ENCODE measurements at regions not wholly inside any gene's neighbourhood (a gene's known extent, or its start where the extent isn't known, plus 50 kb on each side); places are given as distances from the start of the nearest gene placed in this dataset.
A peak's percentile ranks its signal among the peaks of the same experiment; 100 is the strongest.

- no peak for DNase-seq
These were observed 1548.6 kb upstream of the TMEM132C start for GRCh38 chr12:126718365-126718764.

- no peak for DNase-seq
These were observed 1546.9 kb upstream of the TMEM132C start for GRCh38 chr12:126719912-126720705.

GRCh38 chr12:126726481-126727217 lies 1540.3 kb upstream of the TMEM132C start:
- no peak for DNase-seq

DNA sequence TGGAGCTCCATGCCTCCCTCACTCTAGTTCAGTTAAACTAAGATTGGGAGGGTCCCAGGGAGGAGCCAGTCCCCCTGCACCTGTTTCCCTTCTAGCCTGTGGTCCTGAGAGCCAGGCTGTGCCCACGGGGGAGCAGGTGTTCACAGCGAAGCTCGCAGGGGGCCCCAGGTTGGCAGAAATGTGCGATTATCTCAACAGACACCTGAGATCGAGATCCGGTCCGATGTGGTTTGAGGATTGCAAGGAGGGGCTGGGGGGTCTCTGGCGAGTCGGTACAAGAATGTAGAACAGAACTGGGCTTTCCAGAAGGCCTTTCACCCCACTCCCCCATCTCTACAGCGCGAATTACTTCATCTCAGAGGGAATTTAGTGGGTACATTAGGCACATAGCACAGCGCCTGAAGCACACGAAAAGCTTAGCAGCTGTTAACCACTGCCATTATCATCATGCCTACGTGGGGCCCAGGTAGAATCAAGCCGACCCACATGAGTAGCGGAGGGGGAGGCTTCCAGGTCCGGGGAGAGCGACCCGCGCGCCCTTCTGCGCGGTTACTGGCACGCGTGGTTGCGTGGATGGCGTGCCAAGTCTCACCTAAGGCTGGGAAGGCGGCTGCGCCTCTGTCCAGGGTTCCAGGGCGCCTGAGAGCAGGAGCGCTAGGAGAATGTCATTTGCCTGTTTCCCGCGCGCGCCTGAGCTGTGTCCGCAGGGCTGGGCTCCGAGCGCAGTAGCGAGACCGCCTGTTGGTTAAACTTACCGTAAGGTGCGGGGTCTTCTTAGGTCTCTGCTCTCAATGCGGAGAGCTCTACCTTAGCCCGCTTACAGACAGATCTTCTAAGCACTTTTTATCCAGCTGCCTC lies 1539.5 kb upstream of the TMEM132C start:
- no peak for DNase-seq

DNA sequence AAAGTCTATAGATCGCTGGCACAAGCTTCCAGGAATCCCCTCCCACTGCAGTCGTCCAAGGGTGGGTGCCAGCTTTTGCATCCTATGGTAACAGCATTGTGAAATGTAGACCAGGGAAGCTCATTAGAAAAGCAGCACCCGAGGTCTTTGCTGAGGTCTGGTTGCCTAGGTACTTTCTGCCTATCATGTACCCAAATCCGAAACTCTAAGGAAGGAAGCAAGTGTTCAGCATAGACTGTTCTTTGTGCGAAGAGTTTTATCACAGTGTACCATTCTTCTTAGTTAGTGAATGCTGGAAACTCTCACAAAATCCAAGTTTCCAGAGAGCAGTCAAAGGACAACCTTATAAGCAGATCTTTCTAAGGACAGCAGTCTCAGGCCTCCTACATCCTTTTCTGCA lies 1532.7 kb upstream of the TMEM132C start:
- DNase-seq = no peak

- DNase-seq = no peak
These were observed 1532.3 kb upstream of the TMEM132C start for GRCh38 chr12:126734710-126735109.

DNA sequence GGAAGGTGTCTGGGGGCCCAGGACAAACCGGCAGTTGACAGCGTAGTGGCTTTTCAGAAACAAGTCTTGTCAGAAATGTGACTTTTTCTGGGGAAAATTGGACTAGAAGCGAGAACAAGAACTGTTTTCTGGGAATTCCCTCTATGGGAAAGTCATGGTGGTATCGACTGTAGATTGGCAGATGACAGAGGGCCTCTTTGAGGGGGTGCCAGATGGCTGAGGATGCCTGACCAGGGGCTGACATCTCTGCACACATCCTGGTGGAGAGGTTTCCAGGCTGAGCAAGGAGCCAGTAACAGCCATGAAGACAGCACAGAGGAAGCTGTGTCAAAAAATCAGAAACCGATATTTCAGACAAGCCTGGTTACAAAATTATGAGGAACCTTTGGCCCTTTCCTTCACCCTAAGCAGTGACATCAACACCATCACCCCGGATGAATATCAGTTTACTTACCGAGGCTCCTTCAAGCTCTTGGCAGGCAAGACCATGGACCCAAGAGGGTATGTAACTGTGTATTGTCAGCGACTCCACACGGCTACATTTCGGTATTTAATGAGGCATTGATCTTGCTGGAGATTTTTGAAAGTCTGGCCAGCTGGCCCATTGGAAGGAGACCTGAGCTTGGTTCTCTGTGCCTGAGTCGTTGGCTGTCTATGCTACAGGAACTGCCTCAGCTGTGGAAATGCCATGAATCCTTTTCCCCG lies 1525.3 kb upstream of the TMEM132C start:
- DNase-seq = peak in 18 of 58 donors; percentile 29 to 84 (median 64)

DNA sequence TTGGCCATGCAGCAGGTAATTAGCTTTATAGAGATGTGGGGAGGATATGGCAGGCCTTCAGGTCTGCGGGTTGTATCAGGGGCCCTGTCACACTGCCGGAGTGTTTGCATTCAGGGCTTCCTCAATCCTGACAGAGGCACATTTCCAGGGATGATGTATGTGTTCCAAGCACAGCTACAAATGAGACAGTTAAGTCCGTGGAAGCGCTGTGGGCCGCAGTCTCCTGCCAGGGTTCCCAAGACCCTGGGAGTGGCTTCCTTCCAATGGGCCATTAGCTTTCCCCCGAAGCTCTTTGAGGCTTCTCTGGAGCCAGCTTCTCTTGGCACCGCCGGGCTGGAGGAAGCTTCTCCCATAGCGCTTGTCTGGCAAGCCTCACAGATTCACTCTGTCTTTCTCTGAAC lies 1524.7 kb upstream of the TMEM132C start:
- DNase-seq = peak in 52 of 58 donors; percentile 2 to 93 (median 64)

- peak in 24 of 58 donors; percentile 0 to 49 (median 7) for DNase-seq
These were observed 1519.3 kb upstream of the TMEM132C start for GRCh38 chr12:126747530-126748149.

- no peak for DNase-seq
These were observed 1514.9 kb upstream of the TMEM132C start for GRCh38 chr12:126752021-126752420.

DNA sequence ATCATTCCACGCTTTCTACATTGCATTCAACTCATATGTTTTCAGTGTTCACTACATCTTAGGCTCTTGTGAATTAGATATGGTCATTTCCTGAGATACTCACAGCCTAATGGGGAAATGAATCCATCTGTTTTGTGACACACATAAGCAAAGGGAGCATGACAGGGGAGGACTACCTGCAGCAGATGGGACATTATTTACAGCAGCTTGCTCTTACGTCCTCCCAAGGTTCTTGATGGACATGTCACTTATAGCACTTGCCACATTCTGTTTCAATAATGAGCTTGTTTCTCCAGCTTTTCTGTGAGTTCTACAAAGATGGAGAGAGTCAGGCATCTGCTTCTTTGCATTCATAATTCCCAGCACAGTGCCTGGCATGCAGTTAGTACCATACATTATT lies 1509.6 kb upstream of the TMEM132C start:
- no peak for DNase-seq

DNA sequence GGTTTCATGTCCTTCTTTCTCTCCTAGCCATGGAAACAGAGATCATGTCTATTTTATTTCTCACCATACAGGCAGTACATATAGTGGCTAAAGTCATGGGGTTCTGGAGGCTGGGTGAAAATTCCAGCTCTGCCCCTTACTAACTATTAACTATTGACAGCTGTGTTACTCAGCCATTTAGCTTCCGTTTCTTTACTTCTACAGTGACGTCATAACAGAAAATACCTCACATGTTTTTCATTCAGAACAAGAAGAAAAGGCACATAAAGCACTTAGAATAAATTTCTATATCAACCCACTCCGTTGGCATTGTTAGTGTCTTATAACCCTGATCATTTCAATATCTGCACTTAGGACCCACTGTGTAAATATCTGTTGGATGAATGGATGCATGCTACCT lies 1506.9 kb upstream of the TMEM132C start:
- DNase-seq = no peak

DNA sequence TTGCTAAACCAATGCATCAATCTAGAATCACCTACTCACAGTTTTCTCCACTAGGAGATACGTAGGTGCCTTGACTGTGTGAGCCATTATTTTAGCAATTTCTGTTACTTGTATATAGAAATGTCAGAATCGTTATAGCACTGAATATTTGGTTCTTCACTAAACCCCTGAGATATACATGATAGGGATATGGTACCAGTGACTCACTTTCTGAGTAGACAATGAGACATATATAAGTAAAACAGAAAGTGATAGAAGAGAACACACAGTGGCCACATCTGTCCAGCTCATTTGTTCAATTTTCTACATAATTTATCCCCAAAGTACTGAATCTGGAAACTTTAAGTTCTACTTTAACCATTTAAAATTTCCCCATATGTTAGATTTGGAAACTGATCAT lies 1505.5 kb upstream of the TMEM132C start:
- no peak for DNase-seq

DNA sequence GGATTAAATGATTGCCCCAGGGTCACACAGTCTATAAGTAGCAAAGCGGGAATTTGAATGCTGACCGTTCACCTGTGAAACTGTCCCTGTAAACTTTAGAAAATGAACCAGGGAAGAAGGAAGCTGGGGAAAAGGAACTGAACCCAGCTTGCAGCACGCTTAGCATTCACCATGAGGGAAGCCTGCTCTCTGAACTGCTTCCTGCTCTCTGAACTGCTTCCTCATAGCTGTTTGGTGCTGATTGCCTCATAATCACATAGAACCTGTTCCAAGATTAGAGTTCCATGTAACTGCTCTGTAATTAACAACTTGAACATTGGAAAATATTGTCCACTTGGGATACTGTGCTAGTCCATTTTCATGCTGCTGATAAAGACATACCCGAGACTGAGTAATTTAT lies 1504.8 kb upstream of the TMEM132C start:
- no peak for DNase-seq

DNA sequence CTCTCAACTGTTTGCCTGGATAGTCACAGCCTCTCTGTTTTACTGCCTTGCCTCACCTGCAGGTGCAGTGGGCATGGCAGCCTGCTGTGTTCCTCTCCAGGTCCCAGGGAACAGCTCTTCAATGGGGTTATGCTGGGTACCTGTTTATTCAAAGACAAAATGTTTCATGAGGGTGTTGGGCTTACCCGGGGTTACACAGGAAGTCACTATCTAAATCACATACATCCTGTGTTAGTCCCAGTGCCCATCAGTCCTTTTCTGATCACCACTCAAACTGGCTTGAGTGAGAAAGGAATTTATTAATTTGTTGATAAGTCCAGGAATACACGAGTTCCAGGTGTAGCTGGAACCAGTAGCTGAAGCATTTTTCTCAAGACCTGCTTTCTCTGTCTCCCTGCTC lies 1503.6 kb upstream of the TMEM132C start:
- no peak for DNase-seq

- DNase-seq = no peak
These were observed 1499.6 kb upstream of the TMEM132C start for GRCh38 chr12:126767334-126767733.

GRCh38 chr12:126768517-126768916 lies 1498.5 kb upstream of the TMEM132C start:
- no peak for DNase-seq

DNA sequence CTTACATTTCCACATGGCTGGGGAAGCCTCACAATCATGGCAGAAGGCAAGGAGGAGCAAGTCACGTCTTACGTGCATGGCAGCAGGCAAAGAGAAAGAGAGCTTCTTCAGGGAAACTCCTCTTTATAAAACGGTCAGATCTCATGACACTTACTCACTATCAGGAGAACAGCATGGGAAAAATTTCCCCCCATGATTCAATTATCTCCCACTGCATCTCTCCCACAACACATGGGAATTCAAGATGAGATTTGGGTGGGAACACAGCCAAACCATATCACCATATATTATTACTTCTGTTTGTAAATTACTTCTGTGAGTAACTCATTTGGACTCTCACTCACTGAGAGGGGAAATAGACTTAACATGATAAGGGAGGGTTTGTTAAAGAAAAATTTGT lies 1496.8 kb upstream of the TMEM132C start:
- DNase-seq = no peak

DNA sequence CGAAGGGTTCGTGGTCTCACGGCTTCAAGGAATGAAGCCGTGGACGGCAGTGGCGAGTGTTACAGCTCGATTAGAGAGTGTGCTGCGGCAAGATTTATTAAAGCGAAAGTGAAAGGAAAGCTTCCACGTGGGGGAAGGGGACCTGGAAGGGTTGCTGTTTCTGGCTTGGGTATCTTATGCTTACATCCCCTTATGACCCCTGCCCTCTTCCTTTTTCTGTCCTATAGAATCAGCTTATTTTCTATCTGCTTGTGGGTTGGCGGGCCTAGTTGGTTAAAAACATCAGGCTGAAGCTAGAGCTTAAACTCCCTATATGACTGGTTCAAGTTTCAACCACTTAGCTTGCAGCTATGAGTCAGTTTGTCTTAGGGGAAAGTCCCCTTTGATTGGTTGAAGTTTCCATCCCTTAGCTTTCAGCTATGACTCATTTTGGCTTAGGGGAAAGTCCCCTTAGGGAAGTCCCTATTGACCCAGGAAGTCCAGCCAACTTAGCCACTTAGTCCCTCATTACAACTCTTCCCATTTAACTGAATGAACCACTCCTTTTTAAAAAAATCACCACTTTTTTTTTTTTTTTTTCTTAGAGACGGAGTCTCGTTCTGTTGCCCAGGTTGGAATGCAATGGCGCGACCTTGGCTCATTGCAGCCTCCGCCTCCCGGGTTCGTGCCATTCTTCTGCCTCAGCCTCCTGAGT lies 1494.7 kb upstream of the TMEM132C start:
- no peak for DNase-seq

- no peak for DNase-seq
These were observed 1494.0 kb upstream of the TMEM132C start for GRCh38 chr12:126773012-126773411.
